ENCODE measurements at regions not wholly inside any gene's neighbourhood (a gene's known extent, or its start where the extent isn't known, plus 50 kb on each side); places are given as distances from the start of the nearest gene placed in this dataset.

DNA sequence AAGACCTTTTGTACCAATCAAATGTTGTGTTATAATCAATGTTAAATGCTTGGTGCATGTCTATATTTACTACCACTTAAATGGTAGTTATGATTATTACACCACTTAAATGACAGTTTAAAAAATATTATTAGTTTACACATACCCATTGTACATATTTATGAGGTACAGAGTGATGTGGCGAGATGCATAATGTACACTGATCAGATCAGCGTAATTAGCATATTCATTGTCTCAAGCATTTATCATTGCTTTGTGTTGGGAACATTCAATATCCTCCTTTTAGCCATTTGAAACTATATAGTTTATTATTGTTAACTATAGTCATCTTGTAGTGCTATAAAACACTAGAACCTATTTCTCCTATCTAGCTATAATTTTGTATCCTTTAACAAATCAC lies 434.4 kb upstream of the ACTBL2 start:
- TF ChIP-seq, protein P1, sequence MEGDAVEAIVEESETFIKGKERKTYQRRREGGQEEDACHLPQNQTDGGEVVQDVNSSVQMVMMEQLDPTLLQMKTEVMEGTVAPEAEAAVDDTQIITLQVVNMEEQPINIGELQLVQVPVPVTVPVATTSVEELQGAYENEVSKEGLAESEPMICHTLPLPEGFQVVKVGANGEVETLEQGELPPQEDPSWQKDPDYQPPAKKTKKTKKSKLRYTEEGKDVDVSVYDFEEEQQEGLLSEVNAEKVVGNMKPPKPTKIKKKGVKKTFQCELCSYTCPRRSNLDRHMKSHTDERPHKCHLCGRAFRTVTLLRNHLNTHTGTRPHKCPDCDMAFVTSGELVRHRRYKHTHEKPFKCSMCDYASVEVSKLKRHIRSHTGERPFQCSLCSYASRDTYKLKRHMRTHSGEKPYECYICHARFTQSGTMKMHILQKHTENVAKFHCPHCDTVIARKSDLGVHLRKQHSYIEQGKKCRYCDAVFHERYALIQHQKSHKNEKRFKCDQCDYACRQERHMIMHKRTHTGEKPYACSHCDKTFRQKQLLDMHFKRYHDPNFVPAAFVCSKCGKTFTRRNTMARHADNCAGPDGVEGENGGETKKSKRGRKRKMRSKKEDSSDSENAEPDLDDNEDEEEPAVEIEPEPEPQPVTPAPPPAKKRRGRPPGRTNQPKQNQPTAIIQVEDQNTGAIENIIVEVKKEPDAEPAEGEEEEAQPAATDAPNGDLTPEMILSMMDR (IDR thresholded peaks at IDR 0.05; ENCODE audit: low read depth, low read length, poor library complexity, severe bottlenecking) = no peak
- TF ChIP-seq EZH2phosphoT487 (IDR thresholded peaks at IDR 0.05; ENCODE audit: borderline replicate concordance, low read length) = no peak

Measured in DOHH2 (cell line).